GM12874 (cell line): ENCODE measurements at regions not wholly inside any gene's neighbourhood (a gene's known extent, or its start where the extent isn't known, plus 50 kb on each side); places are given as distances from the start of the nearest gene placed in this dataset.

Experiments used
- CTCF ChIP-seq: IDR thresholded peaks from 2 replicates; pipeline ENCODE4 v1.5.1; 2011; ENCODE audit warnings: low read depth, mild to moderate bottlenecking, control low read depth, low read length, moderate library complexity; ENCODE audit not compliant: insufficient read depth

DNA sequence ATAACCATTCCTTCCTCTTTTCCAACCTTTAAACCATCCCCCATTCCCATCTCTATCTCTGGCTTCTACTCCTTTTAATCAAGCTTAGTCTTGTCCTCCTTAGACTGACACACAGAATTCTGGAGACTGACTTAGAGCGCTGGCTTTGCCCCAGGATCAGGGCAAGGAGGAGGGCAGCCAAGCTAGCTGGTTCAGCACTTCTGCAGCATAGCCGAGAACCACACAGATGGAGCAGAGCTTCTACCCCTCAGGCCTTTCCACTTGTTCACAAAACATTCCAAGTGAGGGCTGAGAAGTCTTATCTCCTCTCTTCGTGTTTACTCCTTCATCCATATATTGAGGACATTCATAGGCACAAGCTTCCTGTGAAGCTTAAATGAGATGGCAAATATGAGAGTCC lies 246.5 kb upstream of the PEX5L start:
- TF ChIP-seq CTCF = no peak

DNA sequence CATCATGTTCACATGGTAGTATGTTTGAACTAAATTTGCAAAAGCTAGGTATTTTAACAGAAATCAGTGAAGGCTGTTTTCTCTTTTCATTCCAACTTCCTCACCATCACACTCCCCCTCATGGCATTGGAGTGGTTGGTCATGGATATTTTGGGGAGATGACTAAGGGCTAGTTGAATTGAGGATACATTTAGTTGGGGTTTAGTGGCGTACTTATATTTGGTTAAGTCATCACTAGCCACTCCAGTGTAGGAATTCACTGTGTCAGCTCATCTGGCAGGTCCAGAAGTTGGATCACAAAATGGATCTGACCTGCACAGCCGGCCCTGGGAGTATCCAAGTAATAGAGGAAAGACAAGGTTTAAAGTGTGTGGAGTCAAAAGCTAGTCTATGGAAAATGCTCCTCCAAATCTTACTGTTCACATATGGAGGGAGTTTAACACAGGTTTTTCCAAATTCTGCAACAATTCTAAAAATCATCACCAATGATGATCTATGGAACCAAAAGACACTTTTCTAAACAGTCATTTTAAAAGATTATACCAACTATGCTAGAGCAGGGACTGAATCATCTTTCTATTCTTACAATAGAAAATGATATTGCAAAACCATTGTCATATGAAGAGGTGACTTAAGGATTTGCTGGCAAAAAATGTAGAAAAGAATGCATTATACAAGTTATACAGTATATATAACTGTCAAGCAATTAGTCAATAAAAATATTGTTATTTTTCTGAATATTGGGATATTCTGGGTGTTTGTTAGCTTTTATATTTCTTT lies 247.8 kb upstream of the PEX5L start:
- no peak for TF ChIP-seq CTCF

GRCh38 chr3:180287703-180288102 lies 251.0 kb upstream of the PEX5L start:
- TF ChIP-seq CTCF = no peak

DNA sequence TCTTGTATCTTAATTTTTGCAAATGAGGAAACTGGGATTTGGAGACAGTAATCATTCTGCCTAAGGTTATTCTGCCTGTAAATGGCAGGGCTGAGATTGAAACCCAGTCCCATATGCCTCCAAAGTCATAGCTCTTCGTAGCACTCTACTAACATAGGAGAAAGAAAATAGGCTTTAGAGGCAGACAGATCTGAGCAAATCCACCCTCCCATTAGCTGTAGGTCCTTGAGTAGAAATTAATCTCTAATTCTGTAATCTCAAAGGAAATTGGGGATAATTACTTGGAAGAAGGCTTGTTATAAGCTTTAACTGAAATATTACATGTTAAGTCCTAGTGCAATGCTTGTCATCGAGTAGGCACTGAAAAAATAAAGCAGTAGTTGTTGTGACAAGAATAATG lies 252.1 kb upstream of the PEX5L start:
- no peak for TF ChIP-seq CTCF

DNA sequence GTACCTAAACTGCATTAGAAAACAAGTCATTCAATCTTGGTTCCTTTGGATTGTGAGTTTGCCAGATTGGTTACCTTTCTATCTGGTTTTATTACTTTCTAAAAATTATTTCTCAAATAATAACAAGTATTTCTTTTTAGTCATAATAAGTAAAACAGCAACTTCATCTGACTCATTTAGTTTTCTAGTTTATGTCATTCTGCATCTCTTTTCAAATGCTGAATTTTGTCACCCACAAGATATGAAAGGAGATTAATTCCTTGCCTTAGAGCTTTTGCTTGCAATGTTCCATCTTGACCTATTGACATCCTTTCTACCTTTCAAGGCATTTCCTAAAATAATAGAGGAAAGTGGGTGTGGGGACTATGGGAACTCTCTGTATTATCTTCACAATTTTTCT lies 253.6 kb upstream of the PEX5L start:
- TF ChIP-seq CTCF = no peak

DNA sequence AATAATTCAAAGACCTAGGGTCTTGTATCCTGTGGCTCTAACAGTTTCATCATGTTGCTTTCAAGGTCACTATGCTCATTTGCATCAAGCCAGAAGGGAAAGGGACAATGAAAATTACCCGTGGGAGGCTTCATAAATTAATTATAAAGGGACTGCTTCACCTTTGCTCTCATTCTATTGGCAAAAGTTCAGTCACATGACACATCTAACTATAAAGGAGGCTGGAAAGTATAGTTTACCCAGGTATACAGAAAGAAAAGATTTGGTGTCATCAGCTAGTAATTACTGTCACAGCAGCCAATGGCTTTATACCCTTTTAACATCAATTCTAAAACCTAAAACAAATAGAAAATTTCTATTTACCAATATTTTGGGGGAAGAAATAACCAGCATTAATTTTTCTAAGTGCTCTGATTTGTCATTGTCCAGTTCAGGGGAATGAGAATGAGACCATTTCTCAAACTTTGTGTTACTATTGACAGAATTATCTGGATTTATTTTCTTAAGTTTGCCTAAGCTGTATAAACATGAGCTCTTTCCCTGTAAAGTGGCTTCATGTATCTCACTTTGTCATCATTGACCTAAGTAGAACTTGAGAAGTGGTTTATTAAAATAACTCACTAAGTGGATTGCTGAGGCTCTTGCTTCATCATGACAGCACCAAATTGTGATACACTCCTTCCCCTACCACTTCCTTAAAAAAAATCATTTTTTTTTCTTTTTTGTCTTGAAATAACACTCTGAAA lies 257.7 kb upstream of the PEX5L start:
- no peak for TF ChIP-seq CTCF

DNA sequence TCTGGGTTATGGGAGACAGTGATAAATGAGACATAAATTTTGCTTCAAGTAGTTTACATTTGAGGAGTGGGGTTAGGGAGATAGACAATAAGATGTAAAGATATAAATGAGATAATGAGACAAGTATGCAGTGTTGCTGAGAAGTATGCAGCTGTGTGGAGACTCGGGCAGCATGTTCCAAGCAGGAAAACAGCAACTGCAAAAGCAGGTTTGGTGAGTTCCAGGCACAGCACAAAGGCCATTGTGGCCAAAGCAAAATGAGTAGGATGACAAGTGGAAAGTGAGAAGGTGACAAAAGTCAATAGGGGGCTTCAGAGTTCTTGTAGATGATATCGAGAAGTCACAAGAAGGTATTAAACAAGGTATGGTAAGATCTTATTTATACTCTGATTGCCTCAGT lies 259.1 kb upstream of the PEX5L start:
- TF ChIP-seq CTCF = no peak
